Lower leg skin (tissue), 3 donors: ENCODE measurements at regions not wholly inside any gene's neighbourhood (a gene's known extent, or its start where the extent isn't known, plus 50 kb on each side); places are given as distances from the start of the nearest gene placed in this dataset.

Experiments
- POLR2A ChIP-seq, 2 donors: fragments of 450-650 bp; IDR thresholded peaks; one replicate each; pipeline ENCODE4 v1.6.1; 2016 to 2017; ENCODE audit warnings: antibody characterized with exemption in 2 of 2, mild to moderate bottlenecking in 1 of 2, moderate library complexity in 1 of 2
- TF ChIP-seq, protein P1 (sequence below), 3 donors: fragments of 450-650 bp; IDR thresholded peaks; one replicate each; pipeline ENCODE4 v1.5.1; 2016; ENCODE audit warnings: antibody characterized with exemption in 3 of 3, mild to moderate bottlenecking in 3 of 3, moderate library complexity in 2 of 3

- TF ChIP-seq, protein P1, sequence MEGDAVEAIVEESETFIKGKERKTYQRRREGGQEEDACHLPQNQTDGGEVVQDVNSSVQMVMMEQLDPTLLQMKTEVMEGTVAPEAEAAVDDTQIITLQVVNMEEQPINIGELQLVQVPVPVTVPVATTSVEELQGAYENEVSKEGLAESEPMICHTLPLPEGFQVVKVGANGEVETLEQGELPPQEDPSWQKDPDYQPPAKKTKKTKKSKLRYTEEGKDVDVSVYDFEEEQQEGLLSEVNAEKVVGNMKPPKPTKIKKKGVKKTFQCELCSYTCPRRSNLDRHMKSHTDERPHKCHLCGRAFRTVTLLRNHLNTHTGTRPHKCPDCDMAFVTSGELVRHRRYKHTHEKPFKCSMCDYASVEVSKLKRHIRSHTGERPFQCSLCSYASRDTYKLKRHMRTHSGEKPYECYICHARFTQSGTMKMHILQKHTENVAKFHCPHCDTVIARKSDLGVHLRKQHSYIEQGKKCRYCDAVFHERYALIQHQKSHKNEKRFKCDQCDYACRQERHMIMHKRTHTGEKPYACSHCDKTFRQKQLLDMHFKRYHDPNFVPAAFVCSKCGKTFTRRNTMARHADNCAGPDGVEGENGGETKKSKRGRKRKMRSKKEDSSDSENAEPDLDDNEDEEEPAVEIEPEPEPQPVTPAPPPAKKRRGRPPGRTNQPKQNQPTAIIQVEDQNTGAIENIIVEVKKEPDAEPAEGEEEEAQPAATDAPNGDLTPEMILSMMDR (IDR thresholded peaks at IDR 0.05), result no peak
- no peak for TF ChIP-seq POLR2A (IDR thresholded peaks at IDR 0.05)
Observed at GRCh38 chr4:62470421-62470983, 1270.4 kb downstream of the ADGRL3 start.
